Caco-2 (cell line): ENCODE measurements at regions not wholly inside any gene's neighbourhood (a gene's known extent, or its start where the extent isn't known, plus 50 kb on each side); places are given as distances from the start of the nearest gene placed in this dataset.

Experiments
- BruUV-seq: library from RNA; stranded (reverse); fragments of 400-500 nt; replicated peaks from 2 replicates; lab custom pipeline; 2021; lab: Mats Ljungman, UMichigan
- CTCF ChIA-PET: fragments of 300-600 bp; sonication (Branson Sonifier 250); formaldehyde crosslinking; loops from one replicate; lab custom pipeline; 2022; ENCODE audit warnings: antibody characterized with exemption; lab: Charles Lee
- POLR2A ChIA-PET: fragments of 300-600 bp; sonication (Branson Sonifier 250); formaldehyde crosslinking; loops from one replicate; lab custom pipeline; 2022; ENCODE audit warnings: antibody characterized with exemption; lab: Charles Lee
- DNase-seq, 2 experiments: peaks; one replicate each; pipeline versions ENCODE4 v3.0.0 to v3.0.0-alpha.2; 2020 to 2022
- H3K27me3 ChIP-seq: replicated peaks from 2 replicates; pipeline ENCODE4 v1.6.0; 2011; ENCODE audit warnings: low read length; ENCODE audit not compliant: control insufficient read depth, insufficient read depth
- H3K36me3 ChIP-seq: 2 replicates; pipeline ENCODE4 v1.5.1; 2011; ENCODE audit warnings: low read length; ENCODE audit not compliant: control insufficient read depth, insufficient read depth
- H3K4me1 ChIP-seq: fragments of 250-450 bp; sonication (Bioruptor Pico); 2 replicates; pipeline ENCODE4 v1.5.1; 2020; ENCODE audit warnings: mild to moderate bottlenecking
- H3K4me3 ChIP-seq: 2 replicates; pipeline ENCODE4 v1.5.1; 2011; ENCODE audit warnings: low read depth, mild to moderate bottlenecking, control low read depth, low read length
- H3K9me3 ChIP-seq: fragments of 250-450 bp; sonication (Bioruptor Pico); 2 replicates; pipeline ENCODE4 v1.5.1; 2020; ENCODE audit warnings: mild to moderate bottlenecking, moderate library complexity
- H3K27ac Mint-ChIP-seq: one replicate; pipeline ENCODE4 v1.8.0; 2022; ENCODE audit warnings: mixed read lengths; ENCODE audit not compliant: unreplicated experiment
- H3K27me3 Mint-ChIP-seq: one replicate; pipeline ENCODE4 v1.8.0; 2022; ENCODE audit warnings: mixed read lengths; ENCODE audit not compliant: insufficient read depth, unreplicated experiment
- H3K36me3 Mint-ChIP-seq: one replicate; pipeline ENCODE4 v1.8.0; 2022; ENCODE audit warnings: mild to moderate bottlenecking, mixed read lengths; ENCODE audit not compliant: insufficient read depth, unreplicated experiment
- H3K4me1 Mint-ChIP-seq: one replicate; pipeline ENCODE4 v1.8.0; 2022; ENCODE audit warnings: low read depth, mixed read lengths; ENCODE audit not compliant: unreplicated experiment
- H3K4me3 Mint-ChIP-seq: one replicate; pipeline ENCODE4 v1.8.0; 2022; ENCODE audit warnings: mild to moderate bottlenecking, moderate library complexity, mixed read lengths; ENCODE audit not compliant: unreplicated experiment
- H3K9me3 Mint-ChIP-seq: one replicate; pipeline ENCODE4 v1.8.0; 2022; ENCODE audit warnings: mixed read lengths; ENCODE audit not compliant: unreplicated experiment
- CTCF ChIP-seq, 2 experiments: fragments of 200-600 bp in 1 of 2; IDR thresholded peaks; 1 replicate in 1 of 2; 2 replicates in 1 of 2; pipeline versions ENCODE4 v1.5.1 to v1.8.0; 2011 to 2022; ENCODE audit warnings: antibody characterized with exemption in 1 of 2, control low read depth in 1 of 2, inconsistent platforms in 1 of 2, low read depth in 1 of 2, low read length in 1 of 2, mild to moderate bottlenecking in 1 of 2, moderate library complexity in 1 of 2; ENCODE audit not compliant: insufficient read depth in 1 of 2, severe bottlenecking in 1 of 2, unreplicated experiment in 1 of 2
- intact Hi-C: fragments of 100-400 bp; cut with micrococcal nuclease; formaldehyde crosslinking; loops from one replicate; pipeline ENCODE4 v1.10.0; 2022; ENCODE audit not compliant: unreplicated experiment

- H3K27me3 Mint-ChIP-seq = no peaks in the 10 kb centered on the region
- H3K4me1 Mint-ChIP-seq = no peaks in the 10 kb centered on the region
- no peak for TF ChIP-seq CTCF (IDR thresholded peaks at IDR 0.05; ENCODE audit: insufficient read depth in 1 of 2, low read depth in 1 of 2, low read length in 1 of 2, severe bottlenecking in 1 of 2, unreplicated experiment in 1 of 2)
- no TSS peak for BruUV-seq
- H3K27me3 ChIP-seq = no peaks in the 10 kb centered on the region
- H3K36me3 ChIP-seq = no peaks in the 10 kb centered on the region
- intact Hi-C loops = no loop called here
- ChIA-PET CTCF (no interaction called here), POLR2A (no interaction called here)
- no peaks in the 10 kb centered on the region for H3K4me1 ChIP-seq
- no peak overlapping the region for H3K4me3 ChIP-seq
- no peak overlapping the region for H3K4me3 Mint-ChIP-seq
- DNase-seq = no peak
- no peaks in the 10 kb centered on the region for H3K9me3 Mint-ChIP-seq
- no peaks in the 10 kb centered on the region for H3K9me3 ChIP-seq
- H3K36me3 Mint-ChIP-seq = no peaks in the 10 kb centered on the region
- no peak overlapping the region for H3K27ac Mint-ChIP-seq
Measured at GRCh38 chr20:11063444-11063843, 389.6 kb upstream of the JAG1 start.

- Mint-ChIP-seq H3K9me3 (no peaks in the 10 kb centered on the region), H3K27ac (no peak overlapping the region), H3K27me3 (no peaks in the 10 kb centered on the region), H3K36me3 (no peaks in the 10 kb centered on the region), H3K4me3 (no peak overlapping the region), H3K4me1 (no peaks in the 10 kb centered on the region)
- CTCF ChIA-PET = no interaction called here
- intact Hi-C loops = no loop called here
- POLR2A ChIA-PET = no interaction called here
- H3K4me3 ChIP-seq = no peak overlapping the region
- BruUV-seq = no TSS peak
- H3K4me1 ChIP-seq = no peaks in the 10 kb centered on the region
- DNase-seq = no peak
- no peaks in the 10 kb centered on the region for H3K36me3 ChIP-seq
- H3K9me3 ChIP-seq = no peaks in the 10 kb centered on the region
- H3K27me3 ChIP-seq = no peaks in the 10 kb centered on the region
- TF ChIP-seq CTCF (IDR thresholded peaks at IDR 0.05; ENCODE audit: insufficient read depth in 1 of 2, low read depth in 1 of 2, low read length in 1 of 2, severe bottlenecking in 1 of 2, unreplicated experiment in 1 of 2) = no peak
Measured at GRCh38 chr20:11064946-11065345, 391.1 kb upstream of the JAG1 start.

DNA sequence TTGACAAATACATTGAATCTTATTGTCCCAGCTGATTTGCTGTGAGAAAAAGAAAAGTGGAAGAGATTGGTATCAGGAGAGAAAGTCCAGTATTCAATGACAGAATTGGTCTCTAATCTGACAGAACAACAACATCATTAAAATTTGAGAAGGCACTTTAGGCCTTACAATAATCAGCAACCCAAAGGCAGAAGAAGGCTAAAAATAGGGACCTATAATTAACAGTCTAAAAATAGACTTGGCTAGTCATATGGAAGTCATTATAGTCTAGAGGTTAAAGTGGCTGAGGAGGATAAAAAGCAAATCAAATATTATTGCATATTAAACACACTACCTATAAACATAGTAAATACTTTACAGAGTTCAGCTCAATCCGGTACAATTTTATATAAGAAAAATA is 393.6 kb upstream of the JAG1 start:
- no peak overlapping the region for H3K4me3 Mint-ChIP-seq

More for the DNA sequence above, 393.6 kb upstream of the JAG1 start:
- no TSS peak for BruUV-seq
- H3K4me3 ChIP-seq = no peak overlapping the region
- ChIA-PET POLR2A (no interaction called here), CTCF (no interaction called here)
- no peak for DNase-seq
- H3K4me1 Mint-ChIP-seq = no peaks in the 10 kb centered on the region
- H3K27me3 ChIP-seq = no peaks in the 10 kb centered on the region
- H3K9me3 ChIP-seq = no peaks in the 10 kb centered on the region
- peaks cover 22% of the 10 kb centered on the region for H3K9me3 Mint-ChIP-seq
- H3K4me1 ChIP-seq = no peaks in the 10 kb centered on the region
- H3K36me3 Mint-ChIP-seq = no peaks in the 10 kb centered on the region
- no peak for TF ChIP-seq CTCF (IDR thresholded peaks at IDR 0.05; ENCODE audit: insufficient read depth in 1 of 2, low read depth in 1 of 2, low read length in 1 of 2, severe bottlenecking in 1 of 2, unreplicated experiment in 1 of 2)
- no peak overlapping the region for H3K27ac Mint-ChIP-seq
- intact Hi-C loops = no loop called here
- H3K27me3 Mint-ChIP-seq = no peaks in the 10 kb centered on the region
- H3K36me3 ChIP-seq = no peaks in the 10 kb centered on the region
